HG02623 (cell line): ENCODE measurements at regions not wholly inside any gene's neighbourhood (a gene's known extent, or its start where the extent isn't known, plus 50 kb on each side); places are given as distances from the start of the nearest gene placed in this dataset.

Source experiments
- ATAC-seq: cut with Tn5 transposase; IDR thresholded peaks from one replicate; pipeline ENCODE4 v1.9.1; 2021; ENCODE audit warnings: moderate library complexity; ENCODE audit not compliant: unreplicated experiment

GRCh38 chr1:34270181-34270580 lies 93.5 kb downstream of the C1orf94 start:
- ATAC-seq: no peak

GRCh38 chr1:34272152-34272551 lies 95.4 kb downstream of the C1orf94 start:
- no peak for ATAC-seq

GRCh38 chr1:34275150-34275549 lies 98.4 kb downstream of the C1orf94 start:
- ATAC-seq: no peak

GRCh38 chr1:34276606-34277005 lies 99.9 kb downstream of the C1orf94 start:
- no peak for ATAC-seq

- no peak for ATAC-seq
These were observed 100.4 kb downstream of the C1orf94 start for GRCh38 chr1:34277150-34277549.

- ATAC-seq: no peak
These were observed 101.5 kb downstream of the C1orf94 start for GRCh38 chr1:34278211-34278610.

- ATAC-seq: no peak
These were observed 103.3 kb downstream of the C1orf94 start for GRCh38 chr1:34279971-34280370.

GRCh38 chr1:34280509-34280908 lies 103.8 kb downstream of the C1orf94 start:
- no peak for ATAC-seq

GRCh38 chr1:34283142-34283541 lies 106.4 kb downstream of the C1orf94 start:
- ATAC-seq: no peak

- no peak for ATAC-seq
These were observed 109.8 kb downstream of the C1orf94 start for GRCh38 chr1:34286511-34286910.

- ATAC-seq: no peak
These were observed 114.1 kb downstream of the C1orf94 start for GRCh38 chr1:34290831-34291230.

- ATAC-seq: no peak
These were observed 115.8 kb downstream of the C1orf94 start for GRCh38 chr1:34292472-34292871.

- ATAC-seq: no peak
These were observed 119.4 kb downstream of the C1orf94 start for GRCh38 chr1:34296059-34296458.

GRCh38 chr1:34302798-34303197 lies 126.1 kb downstream of the C1orf94 start:
- ATAC-seq: no peak

- ATAC-seq: no peak
These were observed 126.5 kb downstream of the C1orf94 start for GRCh38 chr1:34303218-34303617.

- no peak for ATAC-seq
These were observed 129.9 kb downstream of the C1orf94 start for GRCh38 chr1:34306568-34306967.

- ATAC-seq: no peak
These were observed 135.7 kb downstream of the C1orf94 start for GRCh38 chr1:34312359-34312758.

GRCh38 chr1:34315974-34316373 lies 139.3 kb downstream of the C1orf94 start:
- ATAC-seq: no peak

- no peak for ATAC-seq
These were observed 140.1 kb downstream of the C1orf94 start for GRCh38 chr1:34316773-34317172.

GRCh38 chr1:34319218-34319617 lies 142.5 kb downstream of the C1orf94 start:
- ATAC-seq: no peak

GRCh38 chr1:34320053-34320669 lies 143.5 kb downstream of the C1orf94 start:
- ATAC-seq: no peak

GRCh38 chr1:34322969-34323368 lies 146.3 kb downstream of the C1orf94 start:
- no peak for ATAC-seq

GRCh38 chr1:34324879-34325440 lies 148.3 kb downstream of the C1orf94 start:
- no peak for ATAC-seq
